Fibroblast of lung (primary cell): ENCODE measurements at regions not wholly inside any gene's neighbourhood (a gene's known extent, or its start where the extent isn't known, plus 50 kb on each side); places are given as distances from the start of the nearest gene placed in this dataset.
A peak's percentile ranks its signal among the peaks of the same experiment; 100 is the strongest.

Experiments used
- DNase-seq, 2 donors: peaks; one replicate each; pipeline versions ENCODE4 v3.0.0 to v3.0.0-alpha.2; 2010; ENCODE audit warnings: low read depth in 2 of 2
- H2AFZ ChIP-seq: 2 replicates; pipeline ENCODE4 v1.5.1; 2012; ENCODE audit warnings: low read length, control low read depth, inconsistent platforms
- H3K27ac ChIP-seq: 2 replicates; pipeline ENCODE4 v1.5.1; 2011; ENCODE audit warnings: low read length, control low read depth; ENCODE audit not compliant: insufficient read depth
- H3K27me3 ChIP-seq: 2 replicates; pipeline ENCODE4 v1.5.1; 2011; ENCODE audit warnings: mild to moderate bottlenecking, low read length; ENCODE audit not compliant: control insufficient read depth, insufficient read depth
- H3K36me3 ChIP-seq: 2 replicates; pipeline ENCODE4 v1.5.1; 2011; ENCODE audit warnings: low read length; ENCODE audit not compliant: control insufficient read depth, insufficient read depth
- H3K4me1 ChIP-seq: 2 replicates; pipeline ENCODE4 v1.5.1; 2011; ENCODE audit warnings: low read length; ENCODE audit not compliant: control insufficient read depth, insufficient read depth; ENCODE audit errors: extremely low read depth
- H3K4me2 ChIP-seq: 2 replicates; pipeline ENCODE4 v1.5.1; 2011; ENCODE audit warnings: low read length, control low read depth; ENCODE audit not compliant: insufficient read depth; ENCODE audit errors: extremely low read depth
- H3K4me3 ChIP-seq, 4 experiments: fragments of 200-600 bp in 1 of 4; sonication (generic) in 1 of 4; replicated peaks in 1 of 4; 2 replicates each; pipeline ENCODE4 v1.5.1; 2011 to 2016; ENCODE audit warnings: low read length in 4 of 4, low read depth in 3 of 4, mild to moderate bottlenecking in 3 of 4, control low read depth in 2 of 4, inconsistent platforms in 1 of 4, mixed read lengths in 1 of 4; ENCODE audit not compliant: insufficient read depth in 1 of 4; ENCODE audit errors: control extremely low read depth in 1 of 4
- H3K79me2 ChIP-seq: 2 replicates; pipeline ENCODE4 v1.5.1; 2012; ENCODE audit warnings: mild to moderate bottlenecking, low read length, inconsistent platforms; ENCODE audit not compliant: control insufficient read depth, insufficient read depth
- H3K9ac ChIP-seq: 2 replicates; pipeline ENCODE4 v1.5.1; 2011; ENCODE audit warnings: mild to moderate bottlenecking, low read length, control low read depth; ENCODE audit not compliant: insufficient read depth
- H3K9me3 ChIP-seq: 2 replicates; pipeline ENCODE4 v1.5.1; 2012; ENCODE audit warnings: low read depth, low read length; ENCODE audit not compliant: control insufficient read depth, insufficient read depth
- H4K20me1 ChIP-seq: 2 replicates; pipeline ENCODE4 v1.5.1; 2011; ENCODE audit warnings: low read length; ENCODE audit not compliant: control insufficient read depth, insufficient read depth; ENCODE audit errors: extremely low read depth
- CTCF ChIP-seq, 2 donors: IDR thresholded peaks in 1 of 2; conservative IDR thresholded peaks in 1 of 2; 1 replicate in 1 of 2; 2 replicates in 1 of 2; pipeline ENCODE4 v1.5.1; 2011 to 2012; ENCODE audit warnings: low read length in 2 of 2, control low read depth in 1 of 2, inconsistent platforms in 1 of 2, low read depth in 1 of 2, mild to moderate bottlenecking in 1 of 2
- EZH2 ChIP-seq: IDR thresholded peaks from 2 replicates; pipeline ENCODE4 v1.5.1; 2012; ENCODE audit warnings: low read length, control low read depth, mild to moderate bottlenecking; ENCODE audit errors: missing control alignments

DNA sequence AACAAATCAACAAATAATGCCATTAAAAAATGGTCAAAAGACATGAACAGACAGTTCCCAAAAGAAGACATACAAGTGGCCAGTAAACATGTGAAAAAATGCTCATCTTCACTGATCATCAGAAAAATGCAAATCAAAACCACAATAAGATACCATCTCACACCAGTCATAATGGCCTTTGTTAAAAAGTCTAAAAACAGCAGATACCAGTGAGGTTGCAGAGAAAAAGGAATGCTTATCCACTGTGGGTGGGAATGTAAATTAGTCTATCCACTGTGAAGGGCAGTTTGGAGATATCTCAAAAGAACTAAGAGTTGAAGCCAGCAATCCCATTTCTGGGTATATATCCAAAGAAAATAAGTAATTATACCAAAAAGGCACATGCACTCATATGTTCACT, 668.1 kb upstream of the CPEB2 start:
- peak in 1 of 2 donors; percentile 39 for DNase-seq
- no peaks in the 10 kb centered on the region for H3K79me2 ChIP-seq
- H3K9ac ChIP-seq: no peak overlapping the region
- H3K27me3 ChIP-seq: no peaks in the 10 kb centered on the region
- no peaks in the 10 kb centered on the region for H3K9me3 ChIP-seq
- no peak overlapping the region for H3K4me2 ChIP-seq
- TF ChIP-seq EZH2 (no peak), CTCF (conservative IDR thresholded peaks at IDR 0.05 in 1 of 2, IDR thresholded peaks at IDR 0.05 in 1 of 2; ENCODE audit: low read depth in 1 of 2, low read length in 2 of 2) (no peak)
- H3K27ac ChIP-seq: no peak overlapping the region
- H4K20me1 ChIP-seq: no peaks in the 10 kb centered on the region
- no peak overlapping the region for H3K4me3 ChIP-seq
- H2AFZ ChIP-seq: no peak overlapping the region
- H3K4me1 ChIP-seq: no peaks in the 10 kb centered on the region
- no peaks in the 10 kb centered on the region for H3K36me3 ChIP-seq

DNA sequence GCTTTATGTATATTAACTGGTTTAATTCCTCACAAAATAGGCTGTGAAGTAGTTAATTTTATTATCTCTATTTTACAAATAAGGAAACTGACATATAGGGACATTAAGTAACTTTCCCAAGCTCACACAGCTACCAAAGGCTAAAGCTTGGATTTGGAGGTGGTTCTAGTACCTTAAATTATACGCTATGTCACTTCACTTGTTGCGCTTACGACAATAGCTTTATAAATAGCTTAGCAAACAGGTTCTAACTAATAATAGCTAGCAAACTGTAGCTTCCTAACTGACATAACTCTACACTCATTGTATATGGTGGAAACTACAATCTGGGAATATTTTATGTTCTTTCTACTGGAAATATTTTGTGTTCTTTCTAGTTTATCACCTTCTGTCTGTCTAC, 666.4 kb upstream of the CPEB2 start:
- Histone ChIP-seq H3K4me2 (no peak overlapping the region), H3K9me3 (no peaks in the 10 kb centered on the region), H3K4me1 (no peaks in the 10 kb centered on the region), H3K27ac (no peak overlapping the region), H3K36me3 (no peaks in the 10 kb centered on the region), H3K4me3 (no peak overlapping the region), H3K79me2 (no peaks in the 10 kb centered on the region), H3K9ac (no peak overlapping the region), H2AFZ (no peak overlapping the region), H4K20me1 (no peaks in the 10 kb centered on the region), H3K27me3 (no peaks in the 10 kb centered on the region)
- no peak for TF ChIP-seq EZH2
- no peak for TF ChIP-seq CTCF (conservative IDR thresholded peaks at IDR 0.05 in 1 of 2, IDR thresholded peaks at IDR 0.05 in 1 of 2; ENCODE audit: low read depth in 1 of 2, low read length in 2 of 2)
- DNase-seq: no peak

DNA sequence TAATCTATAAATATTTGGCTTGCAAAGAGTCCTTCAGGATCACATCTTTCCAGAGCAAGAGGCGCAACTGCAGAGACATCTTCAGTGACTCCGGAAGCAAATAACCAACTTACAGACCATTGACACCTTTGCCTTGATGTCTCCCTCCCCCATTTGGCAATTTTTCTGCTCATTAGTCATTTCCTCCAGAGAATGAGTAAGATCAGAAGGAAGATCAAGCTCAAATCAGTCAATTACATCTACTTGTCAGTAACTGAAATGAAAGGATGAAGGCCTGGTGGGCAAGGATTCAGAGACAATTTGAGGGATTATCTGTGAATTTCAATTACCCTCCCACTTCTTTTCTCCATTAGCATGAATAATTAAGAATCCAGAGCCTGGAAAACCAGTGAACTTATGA, 665.6 kb upstream of the CPEB2 start:
- no peaks in the 10 kb centered on the region for H3K27me3 ChIP-seq
- no peaks in the 10 kb centered on the region for H3K36me3 ChIP-seq
- no peak overlapping the region for H3K4me2 ChIP-seq
- H3K4me1 ChIP-seq: no peaks in the 10 kb centered on the region
- no peak for TF ChIP-seq EZH2
- no peaks in the 10 kb centered on the region for H3K9me3 ChIP-seq
- no peak overlapping the region for H3K27ac ChIP-seq
- no peak for DNase-seq
- H4K20me1 ChIP-seq: no peaks in the 10 kb centered on the region
- no peak overlapping the region for H3K9ac ChIP-seq
- no peaks in the 10 kb centered on the region for H3K79me2 ChIP-seq
- no peak overlapping the region for H3K4me3 ChIP-seq
- no peak overlapping the region for H2AFZ ChIP-seq
